GM19324 (cell line): ENCODE measurements at regions not wholly inside any gene's neighbourhood (a gene's known extent, or its start where the extent isn't known, plus 50 kb on each side); places are given as distances from the start of the nearest gene placed in this dataset.
"Not testable (repeated sequence)": the region's sequence is repeated elsewhere in the genome, so short reads cannot be mapped to it uniquely, and the experiment has no call there.

Experiments
- ATAC-seq: cut with Tn5 transposase; IDR thresholded peaks from one replicate; pipeline ENCODE4 v1.9.1; 2021; ENCODE audit warnings: mild to moderate bottlenecking, moderate library complexity; ENCODE audit not compliant: unreplicated experiment, low FRiP score

DNA sequence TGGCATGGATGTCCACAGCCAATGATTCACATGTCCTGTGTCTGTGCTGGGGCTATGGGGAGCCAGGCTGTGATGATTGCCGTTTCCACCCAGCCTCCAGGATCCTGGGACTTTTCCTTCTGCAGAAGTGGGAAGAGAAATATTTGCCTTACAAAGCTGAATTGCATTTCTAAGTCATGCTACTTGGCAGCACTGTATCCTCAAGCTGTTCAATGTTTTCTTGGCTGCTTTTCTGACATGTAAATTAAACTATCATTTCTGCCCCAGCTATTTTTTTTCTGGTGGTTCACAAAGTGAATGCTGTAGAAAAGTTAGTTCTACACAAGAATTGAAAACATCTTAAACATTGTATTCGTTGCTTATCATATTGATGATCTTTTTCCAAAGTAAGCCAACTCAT, 51.9 kb upstream of the TCERG1L start:
- ATAC-seq = no peak

DNA sequence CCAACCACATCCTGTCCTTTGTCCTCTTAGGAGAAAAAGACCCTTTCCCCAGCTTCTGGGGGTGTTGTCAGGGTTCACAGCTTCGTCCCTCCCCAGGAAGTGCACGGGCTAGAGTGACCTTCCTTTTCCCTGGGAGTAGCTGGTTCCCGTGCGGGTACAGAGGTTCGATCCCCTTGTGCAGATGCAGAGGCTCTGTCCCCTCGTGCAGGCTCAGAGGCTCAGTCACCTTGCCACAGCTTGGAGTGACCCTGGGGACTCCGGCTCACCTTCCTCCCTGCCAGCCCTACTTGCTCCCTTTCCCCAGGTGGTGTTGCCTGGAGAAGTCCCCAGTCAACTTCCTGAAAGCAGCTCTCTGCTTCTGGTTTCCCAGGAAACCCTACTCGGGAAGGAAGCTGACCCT, 60.0 kb upstream of the TCERG1L start:
- ATAC-seq = no peak

DNA sequence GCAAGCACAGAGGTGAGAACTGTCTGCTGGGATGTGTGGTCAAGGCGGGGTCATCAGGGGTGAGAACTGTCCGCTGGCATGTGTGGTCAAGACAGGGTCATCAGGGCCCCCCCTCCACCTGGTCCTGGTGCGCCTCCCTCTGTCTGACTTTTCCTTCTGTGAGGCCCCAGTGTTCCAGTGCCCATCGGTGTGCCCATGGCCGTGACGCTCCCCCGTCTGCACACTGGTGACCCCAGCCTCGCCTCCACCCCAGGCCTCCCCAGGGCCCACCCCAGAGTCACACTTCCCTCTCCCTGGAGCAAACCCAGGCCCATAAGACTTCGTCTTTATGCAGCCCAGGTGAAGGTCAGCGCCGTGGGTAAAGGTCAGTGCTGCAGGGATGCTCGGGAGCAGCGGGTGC, 70.1 kb upstream of the TCERG1L start:
- no peak for ATAC-seq

DNA sequence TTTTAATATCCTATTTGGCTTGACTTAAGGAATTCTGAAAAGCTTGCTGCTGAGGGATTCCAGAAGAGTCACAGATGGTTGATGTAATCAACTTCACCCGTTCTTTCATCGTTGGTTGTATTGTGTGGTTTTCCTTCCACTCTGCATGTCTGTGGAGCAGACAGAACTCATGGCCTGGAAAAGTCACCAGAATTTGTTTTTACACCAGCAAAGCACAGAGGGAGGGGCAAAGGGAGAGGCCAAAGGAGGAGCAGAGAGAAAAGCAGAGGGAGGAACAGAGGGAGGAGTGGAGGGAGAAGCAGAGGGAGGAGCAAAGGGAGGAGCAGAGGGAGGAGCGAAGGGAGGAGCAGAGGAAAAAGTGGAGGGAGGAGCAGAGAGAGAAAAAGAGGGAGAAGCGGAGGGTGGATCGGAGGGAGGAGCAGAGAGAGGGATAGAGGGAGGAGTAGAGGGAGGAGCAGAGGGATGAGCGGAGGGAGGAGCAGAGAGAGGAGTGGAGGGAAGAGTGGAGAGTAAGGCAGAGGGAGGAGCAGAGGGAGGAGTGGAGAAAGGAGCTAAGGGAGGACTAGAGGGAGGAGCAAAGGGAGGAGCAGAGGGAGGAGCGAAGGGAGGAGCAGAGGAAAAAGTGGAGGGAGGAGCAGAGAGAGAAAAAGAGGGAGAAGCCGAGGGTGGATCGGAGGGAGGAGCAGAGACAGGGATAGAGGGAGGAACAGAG, 73.8 kb upstream of the TCERG1L start:
- not testable (repeated sequence) for ATAC-seq

DNA sequence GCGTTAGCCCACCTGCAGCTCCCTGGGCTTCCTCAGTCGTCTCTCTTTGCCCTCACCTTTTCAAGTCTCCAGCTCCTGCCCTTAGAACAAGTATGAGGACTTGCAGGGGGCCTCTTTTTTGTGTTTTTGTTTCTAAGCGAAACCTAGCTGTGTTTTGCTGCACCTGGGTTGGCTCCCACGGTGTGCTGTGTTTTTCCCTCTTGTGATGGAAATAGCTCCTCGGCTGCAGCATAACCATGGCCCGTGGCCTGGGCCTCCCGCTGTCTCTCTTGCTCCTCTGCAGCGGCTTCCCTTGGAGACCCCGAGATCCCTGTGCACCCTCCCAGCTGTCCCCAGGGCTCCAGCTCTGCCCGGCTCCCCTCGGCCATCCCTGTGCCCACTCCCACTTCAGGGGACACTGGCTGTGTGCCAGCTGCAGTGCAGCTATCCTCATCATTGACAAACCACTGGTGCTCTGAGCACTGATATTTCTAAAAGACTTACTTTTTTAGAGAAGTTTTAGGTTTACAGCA, 75.6 kb upstream of the TCERG1L start:
- ATAC-seq = no peak

DNA sequence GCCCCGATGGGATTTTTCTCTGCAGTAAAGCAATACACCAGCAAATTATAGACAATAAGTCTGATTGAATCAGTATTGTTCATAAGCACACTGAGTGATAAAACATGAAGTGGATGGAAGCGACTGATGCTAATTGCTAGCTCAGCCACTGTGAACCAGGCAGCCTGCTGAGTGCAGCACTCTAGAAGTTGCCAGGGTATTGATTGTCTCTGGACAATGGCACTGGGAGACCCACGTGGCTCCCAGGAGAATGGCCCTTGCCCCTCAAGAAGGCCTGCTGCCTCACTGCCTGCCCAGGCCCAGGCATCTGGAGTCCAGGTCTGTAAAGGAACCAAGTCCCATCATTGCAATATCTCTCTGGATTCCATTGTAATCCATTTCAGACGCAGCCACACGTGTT, 80.4 kb upstream of the TCERG1L start:
- ATAC-seq = no peak

DNA sequence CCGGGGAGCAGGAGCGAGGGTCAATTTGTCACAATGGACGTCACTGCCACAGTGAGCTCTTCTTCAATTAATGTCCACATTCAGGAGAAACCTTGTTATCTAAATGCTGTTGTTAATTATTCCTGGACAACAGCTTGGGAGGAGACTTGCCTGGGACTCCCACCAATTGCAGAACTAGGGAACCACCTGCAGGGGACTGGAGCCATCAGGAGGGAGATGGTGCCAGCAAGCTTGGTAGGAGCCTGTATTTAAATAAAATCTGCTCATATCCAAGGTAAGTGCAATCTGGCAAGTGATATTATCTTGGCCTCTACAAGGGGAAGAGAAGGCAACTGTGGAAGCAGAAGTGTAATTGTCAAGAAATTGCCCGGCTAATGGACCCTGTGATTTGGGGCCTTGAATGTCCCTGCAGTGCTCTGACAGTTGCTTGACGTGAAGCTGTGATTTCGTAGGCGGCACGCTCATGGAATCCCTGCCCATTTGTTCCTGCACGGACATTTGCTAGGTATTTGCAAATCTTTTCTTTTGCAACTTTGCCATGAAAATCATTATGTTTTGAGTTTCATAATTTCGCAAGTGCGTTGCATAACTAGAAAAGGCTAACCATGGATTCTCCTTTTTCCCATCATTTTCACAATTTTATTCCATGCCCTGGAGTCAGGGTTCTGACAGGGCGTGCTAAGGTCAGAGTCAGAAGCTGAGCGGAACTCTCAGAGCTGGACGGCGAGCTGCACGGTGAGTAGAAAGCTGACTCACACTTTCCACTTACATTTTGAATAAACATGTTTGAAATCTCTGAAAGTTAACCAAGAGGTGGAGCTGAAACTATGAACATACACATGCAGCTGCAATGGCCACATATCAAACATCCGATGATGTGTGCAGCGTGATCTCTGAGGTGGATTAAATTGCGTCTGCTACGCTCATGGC, 84.9 kb upstream of the TCERG1L start:
- no peak for ATAC-seq

DNA sequence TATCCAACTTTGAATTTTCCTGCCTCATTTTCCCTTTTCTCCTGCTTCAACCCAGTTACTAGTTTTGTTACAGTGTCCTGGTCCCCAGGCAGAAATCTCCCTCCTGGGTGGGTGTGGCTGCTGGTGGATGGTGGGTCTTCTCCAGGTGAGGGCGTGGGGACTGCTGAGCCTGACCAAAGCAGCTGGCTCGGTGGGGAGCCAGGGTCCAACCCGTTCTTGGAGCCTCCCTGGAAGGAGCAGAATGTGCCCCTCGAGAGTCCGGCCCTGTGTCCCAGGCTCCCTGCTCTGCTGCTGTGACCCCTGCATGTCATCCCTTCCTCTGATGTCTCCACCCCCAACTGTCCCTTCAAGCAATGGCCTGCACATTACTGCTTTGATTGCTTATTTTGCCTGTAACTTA, 86.6 kb upstream of the TCERG1L start:
- no peak for ATAC-seq

GRCh38 chr10:131399981-131400380, 88.5 kb upstream of the TCERG1L start:
- no peak for ATAC-seq

GRCh38 chr10:131400513-131400912, 89.0 kb upstream of the TCERG1L start:
- ATAC-seq = no peak

DNA sequence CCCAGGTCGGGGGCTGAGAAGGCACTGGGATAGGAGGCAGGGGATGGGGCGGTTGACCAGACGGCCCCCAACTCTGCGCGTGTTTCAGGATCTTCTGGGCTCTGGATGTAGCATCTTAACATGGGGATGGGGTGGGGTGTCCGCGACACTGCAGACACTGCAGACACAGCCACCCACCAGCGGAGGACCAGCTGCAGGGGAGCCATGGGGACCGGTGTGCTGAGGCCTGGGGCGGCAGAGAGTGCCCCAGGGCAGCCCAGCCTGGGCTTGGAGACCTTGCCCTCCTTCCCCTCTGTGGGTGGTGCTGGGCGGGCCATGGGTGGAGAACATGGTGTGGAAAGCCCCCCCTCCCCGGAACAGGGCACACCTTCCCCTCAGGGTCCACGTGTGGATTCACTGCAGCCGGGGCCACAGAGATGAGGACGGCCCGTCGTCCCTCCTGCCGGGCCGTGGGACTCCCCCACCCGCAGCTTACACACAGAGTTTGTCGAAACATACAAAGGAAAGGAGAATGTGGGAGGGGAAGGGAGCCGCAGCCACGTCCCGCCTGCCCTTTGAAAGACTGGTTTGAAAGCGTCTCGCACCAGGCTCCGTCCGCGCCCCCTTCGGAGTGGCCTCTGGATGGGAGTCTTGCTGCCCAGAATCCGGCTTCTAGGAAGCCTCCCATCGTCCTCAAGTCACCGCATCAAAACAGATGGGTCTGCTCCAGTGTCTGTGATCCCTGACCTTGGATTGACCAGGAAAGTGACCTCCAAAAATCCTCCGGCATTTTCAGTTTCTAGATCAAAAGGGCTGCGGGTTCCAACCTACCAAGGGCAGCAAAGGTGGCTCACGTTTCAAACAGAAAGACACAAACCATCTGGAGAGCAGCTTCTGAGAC, 91.5 kb upstream of the TCERG1L start:
- no peak for ATAC-seq

DNA sequence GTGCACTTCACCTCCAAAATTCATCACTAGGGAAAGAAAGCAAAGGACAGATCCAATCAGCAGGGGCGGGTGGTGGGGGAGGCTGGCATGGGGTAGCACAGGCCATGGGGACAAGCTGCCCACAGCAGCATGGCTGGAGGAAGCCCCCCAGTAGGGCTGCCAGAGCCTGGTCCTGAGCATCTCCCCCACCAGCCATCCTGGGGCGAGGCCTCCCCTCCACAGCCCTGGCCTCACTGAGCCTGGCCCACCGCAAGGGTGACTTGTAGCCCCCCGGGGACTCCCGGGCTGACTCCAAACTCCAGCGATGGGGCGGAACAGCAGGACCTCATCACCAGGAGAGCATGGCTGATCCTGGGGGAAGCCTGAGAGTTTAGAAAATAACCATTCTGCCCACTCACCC, 92.4 kb upstream of the TCERG1L start:
- no peak for ATAC-seq

- no peak for ATAC-seq
Observed at GRCh38 chr10:131404886-131405285, 93.4 kb upstream of the TCERG1L start.

DNA sequence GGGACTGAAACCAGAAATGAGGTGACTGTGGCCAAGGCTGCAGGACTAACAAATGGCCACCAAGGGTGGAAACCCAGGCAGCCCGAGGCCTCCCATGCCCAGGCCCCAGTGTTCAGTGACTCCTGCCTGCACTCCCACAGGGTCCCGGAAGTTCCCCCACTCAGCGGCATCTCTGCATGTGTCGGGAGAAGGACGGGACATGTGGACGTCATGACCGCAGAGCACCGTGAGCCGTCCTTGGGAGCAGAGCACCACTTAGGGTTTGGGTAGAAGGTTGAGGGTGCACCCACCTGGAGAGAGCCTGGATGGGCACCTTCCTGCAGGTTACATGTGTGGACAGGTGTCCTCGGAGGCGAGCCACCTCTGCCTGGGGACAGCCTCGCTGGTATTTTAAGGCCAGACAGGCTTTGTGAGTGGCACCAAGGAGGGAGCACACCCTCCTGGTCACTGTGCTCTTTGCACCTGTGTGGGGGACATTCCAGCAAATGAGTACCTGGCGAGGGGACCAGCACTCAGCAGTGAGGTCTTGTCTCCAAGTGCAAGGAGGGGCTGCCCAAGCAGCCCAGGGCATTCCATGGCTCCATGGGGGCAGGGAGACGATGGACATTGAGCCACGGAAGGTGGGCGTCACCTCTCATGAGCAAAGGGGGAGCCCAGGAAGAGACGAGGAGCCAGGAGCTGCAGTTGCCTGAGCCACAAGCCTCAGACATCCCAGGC, 95.3 kb upstream of the TCERG1L start:
- ATAC-seq = no peak

DNA sequence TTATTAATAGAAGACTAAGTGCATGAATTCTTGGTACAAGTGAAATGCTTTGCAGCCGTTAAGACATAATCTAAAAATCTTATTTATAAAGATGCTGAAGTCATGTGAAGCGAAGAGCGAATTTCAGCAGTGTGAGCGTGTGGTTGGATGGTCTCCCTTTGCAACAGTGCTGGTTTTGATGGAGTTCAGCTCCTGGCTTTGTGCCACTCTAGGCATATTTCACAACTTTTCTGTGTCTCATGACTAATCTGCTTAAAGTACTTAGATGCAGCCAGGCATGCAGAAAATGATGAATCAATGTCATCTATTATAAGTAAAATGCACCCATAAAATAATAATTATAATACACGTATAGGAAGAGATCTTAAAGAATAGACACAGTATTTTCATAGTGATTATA, 107.2 kb upstream of the TCERG1L start:
- no peak for ATAC-seq

GRCh38 chr10:131419797-131420196, 108.3 kb upstream of the TCERG1L start:
- no peak for ATAC-seq

DNA sequence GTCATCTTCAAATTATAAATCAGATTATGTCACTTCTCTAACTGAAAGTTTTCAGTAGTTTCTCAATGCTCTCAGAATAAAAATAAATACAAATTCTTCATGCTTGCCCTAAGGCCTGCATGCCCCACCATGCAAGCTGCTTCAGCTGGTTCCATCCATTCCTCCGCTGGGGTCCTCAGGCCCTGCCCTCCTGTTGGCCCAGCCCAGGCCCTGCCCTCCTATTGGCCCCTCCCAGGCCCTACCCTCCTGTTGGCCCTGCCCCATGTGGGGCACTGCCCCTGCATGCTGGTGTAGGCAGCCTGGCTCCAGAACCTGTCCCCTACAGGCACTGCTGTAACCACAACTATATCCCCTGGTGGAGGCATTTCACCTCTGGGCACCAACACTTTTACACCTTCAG, 109.3 kb upstream of the TCERG1L start:
- ATAC-seq = no peak

GRCh38 chr10:131421381-131421780, 109.9 kb upstream of the TCERG1L start:
- no peak for ATAC-seq

DNA sequence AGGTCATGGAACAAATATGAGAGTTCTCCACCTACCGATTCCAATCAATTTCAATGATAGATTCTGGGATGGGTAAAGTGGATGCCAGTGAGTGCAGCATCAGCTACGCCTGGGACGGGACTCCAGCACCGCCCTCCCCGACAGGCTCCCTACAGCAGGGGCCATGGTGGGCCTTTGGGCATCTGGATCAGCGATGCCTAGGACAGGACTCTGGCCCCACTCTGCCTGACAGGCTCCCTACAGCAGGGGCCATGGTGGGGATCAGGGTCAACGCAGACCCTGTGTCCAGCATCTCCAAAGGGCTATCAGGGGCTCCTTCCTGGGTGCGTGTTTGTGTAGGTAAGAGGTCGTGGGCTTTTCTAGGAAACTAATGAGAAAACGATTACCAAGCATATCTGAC, 111.2 kb upstream of the TCERG1L start:
- ATAC-seq = no peak

DNA sequence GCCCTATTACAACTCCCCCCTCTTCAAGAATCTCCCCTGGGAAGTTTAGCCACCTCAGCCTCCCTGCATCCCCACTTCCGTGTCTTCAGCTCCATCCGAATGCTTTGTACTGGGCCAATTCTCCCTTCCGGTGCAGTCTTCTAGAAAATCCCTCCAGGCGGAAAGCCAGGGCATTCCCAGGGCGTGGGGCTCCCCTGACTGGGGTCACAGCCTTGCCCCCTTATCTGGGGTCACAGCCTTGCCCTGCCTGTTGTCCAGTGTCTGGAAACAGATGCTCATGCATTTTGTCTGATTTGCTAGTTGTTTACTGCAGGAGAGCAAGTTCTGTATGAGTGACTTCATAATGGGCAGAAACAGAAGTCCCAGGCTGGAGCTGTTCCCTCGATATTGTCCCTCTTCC, 112.5 kb upstream of the TCERG1L start:
- no peak for ATAC-seq
